DND-41 (cell line): ENCODE measurements at regions not wholly inside any gene's neighbourhood (a gene's known extent, or its start where the extent isn't known, plus 50 kb on each side); places are given as distances from the start of the nearest gene placed in this dataset.

Experiments used
- CTCF ChIP-seq: IDR thresholded peaks from 2 replicates; pipeline ENCODE4 v1.5.1; 2012; ENCODE audit warnings: borderline replicate concordance, low read length, moderate library complexity, mild to moderate bottlenecking; ENCODE audit not compliant: poor library complexity, severe bottlenecking; ENCODE audit errors: extremely low read depth
- EZH2 ChIP-seq: IDR thresholded peaks from 3 replicates; pipeline ENCODE4 v1.6.1; 2012; ENCODE audit warnings: borderline replicate concordance, low read depth, mild to moderate bottlenecking, moderate library complexity, low read length, inconsistent platforms; ENCODE audit not compliant: severe bottlenecking

- no peak for TF ChIP-seq CTCF
- TF ChIP-seq EZH2, result no peak
These were observed 598.0 kb upstream of the SEMA6D start for GRCh38 chr15:47119349-47119748.
